SH-SY5Y (cell line): ENCODE measurements at regions not wholly inside any gene's neighbourhood (a gene's known extent, or its start where the extent isn't known, plus 50 kb on each side); places are given as distances from the start of the nearest gene placed in this dataset.

Source experiments
- GATA2 ChIP-seq: IDR thresholded peaks from 2 replicates; pipeline ENCODE4 v1.6.1; 2011; ENCODE audit warnings: mild to moderate bottlenecking, low read depth, low read length
- GATA3 ChIP-seq: IDR thresholded peaks from 2 replicates; pipeline ENCODE4 v1.6.1; 2011; ENCODE audit warnings: low read depth, mild to moderate bottlenecking, low read length, moderate library complexity

DNA sequence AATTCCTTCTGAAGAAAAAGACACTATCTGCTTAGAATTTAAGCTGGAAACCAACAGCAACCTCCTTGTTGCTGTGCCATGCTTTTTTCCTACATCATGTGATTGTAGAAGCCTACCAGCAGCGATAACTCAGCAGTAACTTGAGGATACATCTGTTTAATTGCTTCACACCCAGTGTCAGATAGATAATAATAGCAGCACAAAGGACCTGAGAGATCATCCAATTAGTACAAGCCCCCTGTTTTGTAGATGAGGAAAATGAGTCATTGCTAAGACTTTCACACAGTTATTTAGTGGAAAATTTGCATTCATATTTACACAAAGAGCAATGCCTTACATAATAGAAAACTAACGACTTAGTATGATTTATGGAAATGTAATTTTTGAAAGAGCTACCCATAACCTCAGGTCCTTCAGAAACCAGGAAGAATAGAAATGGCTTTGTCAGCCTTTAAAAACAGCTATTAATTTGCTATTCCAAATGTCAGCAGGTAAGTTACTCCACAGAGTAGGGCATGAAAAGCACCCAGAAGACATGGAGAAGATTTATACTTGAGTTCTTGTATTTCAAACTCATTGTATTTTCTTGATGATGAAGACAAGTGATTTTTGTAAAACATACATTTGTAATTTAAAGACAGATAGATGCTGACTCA, 93.7 kb upstream of the SGCG start:
- no peak for TF ChIP-seq GATA2
- no peak for TF ChIP-seq GATA3
